Stimulated activated CD8-positive, alpha-beta memory T cell treated with anti-CD3 and anti-CD28 coated beads, Interleukin-12 subunit alpha, Interleukin-12 subunit beta, amount 100 ng/mL, for 24 hours (primary cell): ENCODE measurements at regions not wholly inside any gene's neighbourhood (a gene's known extent, or its start where the extent isn't known, plus 50 kb on each side); places are given as distances from the start of the nearest gene placed in this dataset.

ENCODE experiments used
- DNase-seq: peaks from one replicate; pipeline ENCODE4 v3.0.0-alpha.2; 2020; ENCODE audit errors: extremely low read depth

GRCh38 chr1:5385956-5386355 lies 606.3 kb downstream of the NPHP4 start:
- DNase-seq: no peak

- no peak for DNase-seq
Observed at GRCh38 chr1:5385096-5385799, 607.0 kb downstream of the NPHP4 start.

- DNase-seq: no peak
Observed at GRCh38 chr1:5381491-5381890, 610.7 kb downstream of the NPHP4 start.

- DNase-seq: no peak
Observed at GRCh38 chr1:5379176-5379759, 613.0 kb downstream of the NPHP4 start.

GRCh38 chr1:5376538-5377247 lies 615.5 kb downstream of the NPHP4 start:
- no peak for DNase-seq

- no peak for DNase-seq
Observed at GRCh38 chr1:5375481-5375880, 616.7 kb downstream of the NPHP4 start.

- no peak for DNase-seq
Observed at GRCh38 chr1:5374192-5374591, 618.0 kb downstream of the NPHP4 start.

GRCh38 chr1:5373281-5373680 lies 618.9 kb downstream of the NPHP4 start:
- DNase-seq: no peak

GRCh38 chr1:5371270-5371669 lies 621.0 kb downstream of the NPHP4 start:
- no peak for DNase-seq

GRCh38 chr1:5370311-5370710 lies 621.9 kb downstream of the NPHP4 start:
- DNase-seq: no peak

- DNase-seq: no peak
Observed at GRCh38 chr1:5369223-5369622, 623.0 kb downstream of the NPHP4 start.

GRCh38 chr1:5368201-5368600 lies 624.0 kb downstream of the NPHP4 start:
- no peak for DNase-seq

GRCh38 chr1:5367306-5367705 lies 624.9 kb downstream of the NPHP4 start:
- no peak for DNase-seq

- no peak for DNase-seq
Observed at GRCh38 chr1:5365751-5366150, 626.5 kb downstream of the NPHP4 start.

GRCh38 chr1:5364591-5364990 lies 627.6 kb downstream of the NPHP4 start:
- no peak for DNase-seq

- DNase-seq: no peak
Observed at GRCh38 chr1:5354681-5355080, 637.5 kb downstream of the NPHP4 start.

GRCh38 chr1:5351366-5351765 lies 640.9 kb downstream of the NPHP4 start:
- no peak for DNase-seq

- no peak for DNase-seq
Observed at GRCh38 chr1:5349526-5349925, 642.7 kb downstream of the NPHP4 start.

GRCh38 chr1:5348732-5349465 lies 643.3 kb downstream of the NPHP4 start:
- DNase-seq: no peak

- no peak for DNase-seq
Observed at GRCh38 chr1:5347726-5348125, 644.5 kb downstream of the NPHP4 start.

- DNase-seq: no peak
Observed at GRCh38 chr1:5345556-5345955, 646.7 kb downstream of the NPHP4 start.

- DNase-seq: no peak
Observed at GRCh38 chr1:5343256-5344020, 648.8 kb downstream of the NPHP4 start.
